ENCODE measurements at regions not wholly inside any gene's neighbourhood (a gene's known extent, or its start where the extent isn't known, plus 50 kb on each side); places are given as distances from the start of the nearest gene placed in this dataset.

GRCh38 chr4:157895205-157895604 lies 277.6 kb downstream of the GASK1B start:
- TF ChIP-seq POLR2A (IDR thresholded peaks at IDR 0.05) (no peak), CTCF (IDR thresholded peaks at IDR 0.05) (no peak)
